NCI-H2107 treated with DMSO at 0.1 percent for 48 hours (cell line): ENCODE measurements at regions not wholly inside any gene's neighbourhood (a gene's known extent, or its start where the extent isn't known, plus 50 kb on each side); places are given as distances from the start of the nearest gene placed in this dataset.
A peak's percentile ranks its signal among the peaks of the same experiment; 100 is the strongest.

Experiments used
- DNase-seq: peaks from one replicate; lab custom pipeline; 2025; ENCODE audit not compliant: unreplicated experiment; lab: John Stamatoyannopoulos, UW

GRCh38 chr18:65326805-65327204, 424.0 kb upstream of the CDH7 start:
- DNase-seq, result no peak

GRCh38 chr18:65322895-65323294, 427.9 kb upstream of the CDH7 start:
- DNase-seq, result no peak

- DNase-seq, result no peak
Measured at GRCh38 chr18:65298422-65298821, 452.4 kb upstream of the CDH7 start.

- DNase-seq, result no peak
Measured at GRCh38 chr18:65288908-65289307, 461.9 kb upstream of the CDH7 start.

DNA sequence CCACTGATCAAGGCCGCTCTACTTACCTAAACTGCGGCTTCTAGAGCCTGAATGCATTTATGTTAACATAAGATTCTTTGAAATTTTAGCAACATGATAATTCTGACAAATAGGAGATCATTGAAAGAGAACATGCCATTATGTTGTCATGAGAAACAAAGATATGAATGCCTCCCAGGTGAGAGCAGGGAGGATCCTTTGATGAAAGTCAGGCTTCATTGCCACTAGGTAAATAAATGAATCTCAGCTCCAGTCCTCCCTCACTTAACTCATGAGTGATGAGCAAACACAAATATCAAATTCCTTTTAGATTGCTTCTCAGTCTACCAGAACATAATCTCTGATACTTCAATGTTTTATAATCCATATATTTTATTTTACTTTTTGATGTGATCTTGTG, 463.2 kb upstream of the CDH7 start:
- peak; percentile 28 for DNase-seq

DNA sequence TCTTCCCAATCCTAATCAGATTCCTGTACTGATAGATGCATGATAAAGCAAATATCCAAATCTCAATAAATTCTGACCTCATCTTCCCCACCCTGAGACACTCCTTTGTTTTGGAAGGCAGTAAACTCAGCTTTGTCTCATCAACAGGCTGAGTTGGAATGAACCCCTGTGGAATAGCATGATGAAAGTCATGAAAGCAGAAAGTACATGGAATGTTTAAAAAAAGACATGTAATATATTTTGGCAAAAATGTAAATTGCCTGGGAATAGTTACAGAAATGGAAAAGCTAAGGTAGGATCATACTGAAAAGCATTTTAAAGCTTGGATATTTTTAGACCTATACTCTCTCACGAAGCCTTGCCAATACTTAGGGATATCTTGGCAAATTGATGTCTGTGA, 468.7 kb upstream of the CDH7 start:
- DNase-seq, result no peak

DNA sequence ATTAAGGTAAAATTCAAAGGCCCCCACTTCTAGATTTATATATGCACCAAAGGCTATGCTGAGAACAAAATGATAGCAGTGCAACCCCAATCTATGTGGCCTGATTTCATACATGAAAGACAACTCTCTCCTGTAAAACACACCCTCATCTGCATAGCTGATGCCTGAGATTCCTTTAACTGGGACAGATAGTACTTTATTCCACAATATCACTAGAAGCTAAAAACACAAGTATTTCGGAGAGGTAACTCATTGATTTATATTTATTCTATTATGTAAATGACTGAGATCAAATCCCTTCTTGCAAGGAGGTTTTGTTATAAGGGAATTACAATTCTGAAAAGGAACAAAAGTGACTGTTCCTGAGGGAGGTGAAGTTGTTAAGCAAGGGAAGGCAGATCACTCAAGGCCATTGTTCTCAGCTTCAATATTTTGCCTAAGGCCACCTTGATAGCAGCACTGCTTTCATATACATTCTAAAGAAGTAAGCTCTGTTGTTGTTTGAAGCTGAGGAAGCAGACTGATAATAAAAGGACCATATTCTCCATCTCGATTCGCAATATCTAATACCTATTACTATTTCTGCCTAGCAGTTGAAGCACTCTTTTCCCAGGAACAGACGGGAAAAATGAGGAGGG, 471.0 kb upstream of the CDH7 start:
- no peak for DNase-seq

- no peak for DNase-seq
Measured at GRCh38 chr18:65278939-65279667, 471.7 kb upstream of the CDH7 start.

DNA sequence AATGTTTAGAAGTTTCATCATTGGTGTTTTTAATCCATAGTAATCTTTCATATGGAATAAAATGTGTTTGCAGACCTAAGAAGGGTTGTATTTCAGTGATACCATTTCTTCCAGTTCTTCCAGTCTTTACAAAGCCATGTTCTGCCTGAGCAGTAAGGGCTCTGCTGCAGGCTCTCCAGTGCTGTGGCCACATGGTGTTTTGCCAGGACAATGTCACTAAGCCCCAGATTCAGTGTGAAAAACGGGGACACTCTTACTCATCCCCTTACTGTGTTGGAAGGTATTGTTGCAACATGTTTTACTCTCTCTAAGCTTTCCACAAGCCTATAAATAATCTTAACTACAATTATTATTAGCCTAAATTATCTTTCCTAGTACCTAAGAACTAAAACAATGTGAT, 481.4 kb upstream of the CDH7 start:
- no peak for DNase-seq

DNA sequence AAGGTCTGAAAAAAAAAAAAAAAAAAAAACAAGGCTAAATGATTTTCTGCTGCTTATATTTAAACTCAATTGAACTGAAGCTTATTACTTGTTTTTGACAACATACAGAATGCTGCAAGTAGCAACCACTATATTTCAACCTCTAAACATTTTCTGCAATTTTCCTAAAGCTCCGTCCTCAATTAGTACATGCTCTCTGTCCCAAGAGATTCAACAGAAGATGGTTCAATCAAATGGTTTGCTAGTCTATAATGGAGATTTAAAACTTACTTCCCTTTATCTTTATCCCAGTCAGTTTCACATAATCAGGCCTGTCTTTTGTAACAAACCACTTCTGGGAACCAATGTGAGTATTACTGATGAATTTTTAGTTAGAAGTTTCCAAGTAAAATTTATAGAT, 485.1 kb upstream of the CDH7 start:
- DNase-seq, result no peak

DNA sequence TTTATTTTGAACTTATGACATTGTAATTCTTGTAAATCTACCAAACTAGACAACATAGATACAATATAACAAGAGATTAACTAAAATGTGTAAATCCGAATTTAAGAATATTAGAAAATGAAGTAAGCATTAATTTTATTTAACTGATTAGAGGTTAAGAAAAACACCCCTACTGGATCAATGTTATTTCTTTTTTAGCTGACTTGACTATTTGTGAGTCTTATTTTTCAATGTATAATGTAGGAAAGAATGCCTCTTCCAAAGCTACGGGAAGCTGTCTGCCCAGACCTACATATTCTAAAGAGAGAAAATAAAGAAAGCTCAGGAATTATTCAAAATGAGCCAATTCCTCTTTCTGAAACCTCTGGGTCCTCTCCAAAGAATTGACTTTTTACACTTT, 490.8 kb upstream of the CDH7 start:
- no peak for DNase-seq

DNA sequence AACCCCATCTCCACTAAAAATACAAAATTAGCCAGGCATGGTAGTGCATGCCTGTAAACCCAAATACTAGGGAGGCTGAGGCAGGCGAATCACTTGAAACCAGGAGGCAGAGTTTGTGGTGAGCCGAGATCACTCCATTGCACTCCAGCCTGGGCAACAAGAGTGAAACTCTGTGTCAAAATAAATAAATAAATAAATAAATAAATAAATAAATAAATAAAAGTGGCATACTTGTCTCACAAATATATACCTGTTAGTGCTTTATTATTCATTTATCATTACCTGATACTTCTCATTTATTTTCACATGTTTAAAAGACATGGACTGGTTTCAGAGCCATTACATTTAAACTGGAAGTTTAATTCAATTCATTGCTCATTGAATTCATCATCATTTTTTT, 491.4 kb upstream of the CDH7 start:
- no peak for DNase-seq

DNA sequence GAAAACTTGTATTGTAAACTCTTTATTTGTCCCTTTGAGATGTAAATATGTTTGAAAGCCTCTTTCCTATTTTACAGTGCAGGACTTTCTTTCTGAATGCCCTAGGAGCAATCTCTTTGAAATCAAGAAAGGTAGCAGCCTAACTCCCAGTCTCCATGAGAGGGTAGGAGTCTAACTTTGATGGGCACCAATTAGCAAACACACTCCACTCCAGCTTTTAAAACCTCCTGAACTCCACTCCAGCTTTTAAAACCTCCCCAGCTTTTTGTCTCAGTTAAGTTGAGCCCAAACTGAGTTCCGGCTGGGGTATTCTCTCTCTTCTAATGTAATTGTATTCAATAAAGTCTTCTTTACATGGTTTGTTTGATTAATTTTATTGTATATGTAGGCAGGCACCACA, 493.7 kb upstream of the CDH7 start:
- DNase-seq, result no peak

DNA sequence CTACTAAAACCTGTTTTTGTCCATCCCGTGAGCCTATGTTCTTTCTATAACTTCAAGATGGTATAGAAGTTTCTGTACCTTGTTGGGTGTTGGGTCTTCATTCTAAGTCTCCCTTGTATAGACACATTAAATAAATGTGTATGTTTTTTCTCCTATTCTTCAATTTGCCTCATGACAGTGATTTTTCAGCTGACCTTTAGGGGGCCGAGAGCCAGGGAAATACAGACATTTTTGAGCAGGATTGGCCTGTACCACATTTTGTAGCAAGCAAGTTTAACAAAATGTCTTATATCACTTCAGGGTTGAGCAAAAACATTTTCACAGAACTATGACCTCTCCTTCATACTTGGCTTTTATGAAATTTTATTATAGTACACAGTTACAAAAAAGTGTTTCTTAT, 495.4 kb upstream of the CDH7 start:
- no peak for DNase-seq

DNA sequence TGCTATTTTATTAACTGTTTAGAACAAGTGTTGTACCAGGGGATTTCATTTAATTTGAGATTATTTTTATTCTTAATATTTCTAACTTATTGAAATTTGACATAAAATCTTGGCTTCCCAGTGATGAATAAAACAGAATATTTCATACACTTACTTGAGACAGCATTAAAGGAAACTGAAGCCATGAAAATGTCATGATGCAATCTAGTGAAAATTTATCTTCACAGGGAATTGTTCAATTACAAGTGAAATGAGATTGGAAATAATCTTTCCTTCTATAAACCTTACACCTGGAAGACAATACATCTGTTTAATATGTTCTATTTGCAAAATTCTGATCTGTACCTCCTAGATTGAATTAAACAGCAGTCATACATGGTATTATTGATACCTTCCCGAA, 511.0 kb upstream of the CDH7 start:
- no peak for DNase-seq

DNA sequence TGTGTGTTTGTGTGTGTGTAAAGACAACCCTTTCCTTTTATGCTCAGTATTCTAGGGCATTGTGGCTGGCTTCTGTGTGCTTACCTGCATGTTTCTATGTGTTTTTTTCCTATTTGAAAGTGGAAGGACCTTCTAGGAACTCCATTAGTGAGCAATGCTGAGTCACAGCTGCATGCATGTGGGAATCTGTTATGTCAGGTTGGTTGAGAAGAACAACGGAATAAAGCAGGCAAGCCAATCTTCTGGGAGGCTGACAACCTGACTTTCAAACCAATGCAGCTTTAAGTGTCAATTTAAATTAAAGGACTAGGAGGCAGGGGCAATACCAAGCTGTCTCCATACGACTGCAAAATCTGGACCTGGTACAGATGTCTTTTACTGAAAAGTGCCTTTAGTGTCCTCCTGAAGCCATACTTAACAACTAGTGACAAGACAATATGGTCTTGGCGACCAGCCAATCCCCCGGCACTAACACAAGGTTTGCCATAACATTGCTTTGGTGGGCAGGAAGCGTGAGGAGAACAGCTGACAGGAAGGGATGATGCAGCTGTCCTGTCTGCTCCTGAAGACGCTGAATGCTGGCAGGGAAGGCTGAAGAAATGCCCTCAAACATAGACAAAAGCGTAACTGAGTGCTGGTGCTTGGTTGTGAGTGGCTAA, 514.7 kb upstream of the CDH7 start:
- no peak for DNase-seq

DNA sequence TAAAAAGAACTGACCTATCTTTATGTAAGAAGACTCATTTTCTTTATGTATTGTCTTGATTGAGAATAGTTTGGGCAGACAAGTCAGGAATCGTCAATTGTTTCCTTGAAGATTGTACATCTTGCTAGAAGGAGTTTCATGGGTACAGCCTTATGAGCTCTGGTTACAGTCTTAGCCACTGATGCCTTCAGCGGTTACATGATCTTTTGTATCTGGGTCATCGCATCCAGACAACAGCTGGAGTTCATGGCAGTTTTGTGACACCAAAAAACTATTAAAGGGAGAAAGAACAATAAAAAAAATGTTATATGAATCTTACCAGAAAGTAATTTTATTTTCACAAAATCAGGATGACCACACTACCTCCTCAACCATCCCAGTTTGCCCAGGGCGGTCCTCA, 520.5 kb upstream of the CDH7 start:
- no peak for DNase-seq

- no peak for DNase-seq
Measured at GRCh38 chr18:65227970-65228369, 522.8 kb upstream of the CDH7 start.

- no peak for DNase-seq
Measured at GRCh38 chr18:65221736-65222135, 529.1 kb upstream of the CDH7 start.

DNA sequence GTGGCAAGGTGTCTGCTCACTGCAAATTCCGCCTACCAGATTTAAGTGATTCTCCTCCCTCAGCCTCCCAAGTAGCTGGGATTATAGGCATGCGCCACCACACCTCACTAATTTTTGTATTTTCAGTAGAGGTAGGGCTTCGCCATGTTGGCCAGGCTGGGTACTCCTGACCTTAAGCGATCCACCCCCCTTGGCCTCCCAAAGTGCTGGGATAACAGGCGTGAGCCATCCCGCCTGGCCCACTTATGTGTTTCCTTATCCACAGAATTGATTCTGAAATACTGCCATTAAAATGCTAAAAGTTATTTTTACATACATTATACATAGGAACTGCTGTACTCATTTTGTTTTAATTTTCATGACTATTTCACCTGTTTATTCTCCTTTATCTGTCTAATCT, 529.7 kb upstream of the CDH7 start:
- no peak for DNase-seq

GRCh38 chr18:65215865-65216466, 534.8 kb upstream of the CDH7 start:
- no peak for DNase-seq

DNA sequence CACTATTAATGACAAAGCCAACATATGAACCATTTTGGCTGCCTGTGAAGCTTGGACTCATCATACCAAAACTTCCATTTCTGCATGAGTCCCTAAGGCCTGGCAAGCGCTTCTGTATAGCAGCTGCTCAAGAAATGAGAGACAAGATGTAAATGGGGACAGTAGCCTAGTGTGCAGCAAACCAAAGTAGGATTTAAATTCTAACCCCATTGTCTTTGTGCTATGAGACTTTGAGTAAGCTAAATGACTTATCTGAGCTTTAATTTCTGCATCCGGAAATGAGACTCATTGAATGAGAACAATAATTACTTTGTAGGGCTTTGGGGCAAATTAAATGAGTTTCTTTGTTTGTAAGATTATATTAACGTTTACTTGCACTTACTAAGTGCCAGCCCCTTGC, 536.4 kb upstream of the CDH7 start:
- DNase-seq, result no peak
